Inferior parietal cortex (tissue), 1 donor: ENCODE measurements at regions not wholly inside any gene's neighbourhood (a gene's known extent, or its start where the extent isn't known, plus 50 kb on each side); places are given as distances from the start of the nearest gene placed in this dataset.
"Not testable (repeated sequence)": the region's sequence is repeated elsewhere in the genome, so short reads cannot be mapped to it uniquely, and the experiment has no call there.

ENCODE experiments used
- DNase-seq: peaks from one replicate; pipeline ENCODE4 v3.0.0-alpha.2; 2016; ENCODE audit errors: extremely low spot score

DNA sequence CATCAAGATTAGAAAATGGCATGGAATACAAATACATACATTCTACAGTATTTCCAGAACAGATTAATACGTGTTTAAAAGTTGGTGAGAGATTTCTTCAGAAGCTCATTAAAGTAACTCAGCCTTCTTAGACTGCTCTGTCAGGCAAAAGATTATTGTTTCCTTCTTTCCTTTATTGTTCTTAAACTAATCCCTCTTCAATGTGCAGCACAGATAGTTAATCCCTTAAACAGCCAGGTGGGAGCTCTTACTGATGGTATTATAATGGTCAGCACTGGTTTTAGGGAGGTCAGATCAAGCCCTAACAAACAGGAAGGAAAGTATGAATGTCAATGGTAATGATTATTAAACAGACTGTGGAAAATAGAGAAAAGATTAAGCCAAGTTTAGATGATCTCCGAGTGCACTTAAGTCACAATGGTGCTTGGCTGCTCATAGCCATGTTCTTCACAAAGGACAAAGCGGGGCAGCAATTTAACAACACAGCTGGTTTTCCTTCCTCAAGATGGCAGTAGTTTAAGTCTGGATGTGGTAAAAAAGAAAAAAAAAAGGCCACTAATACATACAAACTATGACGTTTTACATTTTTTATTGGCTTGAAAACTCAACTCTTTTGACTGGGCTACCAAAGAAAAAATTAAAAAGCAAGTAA, 992.6 kb downstream of the PCDH9 start:
- no peak for DNase-seq

DNA sequence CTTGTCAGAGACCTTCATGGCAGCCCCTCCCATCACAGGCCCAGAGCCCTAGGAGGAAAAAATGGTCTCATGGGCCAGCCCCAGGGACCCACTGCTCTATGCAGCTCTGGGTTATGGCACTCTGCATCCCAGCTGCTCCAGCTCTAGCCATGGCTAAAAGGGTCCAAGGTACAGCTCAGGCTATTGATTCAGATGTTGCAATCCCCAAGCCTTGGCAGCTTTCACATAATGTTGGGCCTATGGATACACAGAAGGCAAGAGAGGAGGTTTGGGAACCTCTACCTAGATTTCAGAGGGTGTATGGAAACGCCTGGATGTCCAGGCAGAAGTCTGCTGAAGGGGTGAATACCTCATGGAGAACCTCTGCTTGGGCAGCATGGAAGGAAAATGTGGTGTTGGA, 996.0 kb downstream of the PCDH9 start:
- DNase-seq, result no peak

DNA sequence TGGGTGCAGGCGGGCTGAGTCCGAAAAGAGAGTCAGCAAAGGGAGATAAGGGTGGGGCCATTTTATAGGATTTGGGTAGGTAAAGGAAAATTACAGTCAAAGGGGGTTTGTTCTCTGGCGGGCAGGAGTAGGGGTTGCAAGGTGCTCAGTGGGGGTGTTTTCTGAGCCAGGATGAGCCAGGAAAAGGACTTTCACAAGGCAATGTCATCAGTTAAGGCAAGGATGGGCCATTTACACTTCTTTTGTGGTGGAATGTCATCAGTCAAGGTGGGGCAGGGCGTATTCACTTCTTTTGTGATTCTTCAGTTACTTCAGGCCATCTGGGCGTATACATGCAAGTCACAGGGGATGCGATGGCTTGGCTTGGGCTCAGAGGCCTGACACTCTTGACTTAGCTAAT, 998.2 kb downstream of the PCDH9 start:
- not testable (repeated sequence) for DNase-seq

DNA sequence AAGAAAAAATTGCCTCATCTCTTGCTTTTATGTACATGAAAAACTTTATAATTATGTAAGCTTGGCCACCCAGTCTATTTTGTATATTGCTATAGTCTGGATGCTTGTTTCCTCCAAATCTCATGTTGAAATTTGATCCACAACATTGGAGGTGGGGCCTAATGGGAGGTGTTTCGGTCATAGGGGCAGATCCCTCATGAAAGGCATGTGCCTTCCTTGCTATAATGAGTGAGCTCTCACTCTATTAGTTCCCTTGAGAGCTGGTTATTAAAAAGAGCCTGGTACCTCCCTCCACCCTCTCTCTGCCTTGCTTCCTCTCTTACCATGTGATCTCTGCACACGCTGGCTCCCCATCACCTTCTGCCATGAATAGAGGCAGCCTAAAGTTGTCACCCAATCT, 1005.1 kb downstream of the PCDH9 start:
- DNase-seq, result no peak

DNA sequence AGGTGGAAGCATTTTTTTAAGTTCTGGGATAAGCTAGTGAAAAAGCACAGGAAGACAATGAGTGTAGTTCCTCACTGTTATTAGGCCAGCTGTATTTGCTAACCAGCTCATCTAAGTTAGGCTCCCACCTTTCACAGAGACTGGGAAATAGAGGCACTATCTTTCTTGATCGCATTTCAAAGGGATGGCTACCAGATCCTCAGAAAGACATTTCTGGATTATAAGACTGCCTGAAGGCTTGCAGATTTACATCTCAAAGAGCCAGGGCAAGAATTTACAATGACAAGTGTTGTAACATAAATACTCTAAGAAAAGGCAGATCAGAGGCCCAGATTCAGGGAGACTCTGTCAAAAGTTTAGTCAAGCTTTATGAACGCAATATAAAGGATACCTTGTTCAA, 1005.5 kb downstream of the PCDH9 start:
- DNase-seq, result no peak

DNA sequence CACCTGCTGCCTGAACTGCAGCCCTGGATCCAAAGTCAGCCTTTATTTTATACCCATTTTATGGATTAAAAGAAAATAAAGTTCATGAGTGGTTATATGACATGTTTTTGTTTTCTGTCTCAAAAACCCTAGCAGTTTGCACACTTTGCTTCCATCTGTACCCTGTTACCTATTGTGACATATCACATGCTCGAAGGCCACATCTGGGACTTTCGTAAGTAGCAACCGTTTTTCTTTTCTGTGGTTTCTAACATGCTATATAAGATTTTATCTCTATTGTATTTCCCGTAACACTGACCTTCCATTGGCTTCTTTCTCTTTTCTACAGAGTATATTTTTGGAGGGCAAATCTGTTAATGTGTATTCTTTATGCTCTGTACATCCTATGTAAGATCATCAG, 1007.2 kb downstream of the PCDH9 start:
- no peak for DNase-seq

DNA sequence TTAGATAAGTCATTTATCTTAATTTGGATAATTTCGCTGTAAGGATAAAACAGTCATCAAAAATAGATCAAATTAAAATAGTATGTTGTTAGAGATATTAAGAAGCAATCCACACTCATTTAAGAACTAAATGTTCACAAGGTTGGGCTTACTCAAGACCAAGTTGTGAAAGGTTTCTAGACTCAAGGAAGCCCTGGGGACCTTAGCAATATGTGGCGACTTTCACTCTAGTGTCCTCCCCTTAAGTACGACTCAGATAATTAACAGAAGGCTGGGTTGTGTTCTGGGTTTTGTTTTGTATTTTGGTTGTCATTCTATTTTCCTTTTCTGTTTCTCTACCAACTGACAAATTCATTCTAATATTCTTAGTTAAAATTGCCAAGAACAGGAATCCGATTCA, 1008.0 kb downstream of the PCDH9 start:
- no peak for DNase-seq

DNA sequence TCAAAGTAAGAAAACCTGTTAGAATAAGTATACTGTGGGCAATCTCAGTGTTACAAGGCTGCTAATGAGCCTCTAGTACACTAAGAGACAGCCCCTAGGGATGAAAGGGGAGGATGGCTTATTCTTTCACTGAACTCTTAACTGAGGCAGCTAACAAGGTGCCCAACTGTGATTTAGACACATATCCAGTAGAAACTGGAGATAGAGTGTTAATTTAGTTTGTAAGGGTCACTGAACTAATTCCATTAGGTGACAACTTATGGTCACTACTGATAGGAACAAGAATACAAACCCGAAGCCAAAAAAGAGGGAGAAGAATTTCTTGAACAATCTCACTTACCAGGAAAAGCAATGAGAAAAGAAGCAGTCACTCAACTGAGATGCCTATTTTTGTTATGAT, 1010.6 kb downstream of the PCDH9 start:
- no peak for DNase-seq

DNA sequence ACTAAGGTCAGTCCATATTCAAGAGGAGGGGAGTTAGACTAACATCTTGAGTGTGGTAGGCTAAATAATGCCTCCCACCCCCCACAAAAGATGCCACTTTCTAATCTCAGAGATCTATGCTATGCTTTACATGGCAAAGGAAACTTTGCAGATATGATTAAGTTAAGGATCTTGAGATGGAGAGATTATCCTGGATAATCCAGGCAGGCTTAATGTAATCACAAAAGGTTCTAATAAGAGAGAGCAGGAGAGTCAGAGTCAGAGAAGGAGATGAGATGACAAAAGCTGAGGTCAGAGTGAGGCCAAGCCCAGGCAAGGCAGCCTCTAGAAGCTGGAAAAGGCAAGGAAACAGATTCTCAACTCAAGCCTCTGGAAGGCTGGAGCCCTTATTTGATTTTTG, 1011.6 kb downstream of the PCDH9 start:
- DNase-seq, result no peak

DNA sequence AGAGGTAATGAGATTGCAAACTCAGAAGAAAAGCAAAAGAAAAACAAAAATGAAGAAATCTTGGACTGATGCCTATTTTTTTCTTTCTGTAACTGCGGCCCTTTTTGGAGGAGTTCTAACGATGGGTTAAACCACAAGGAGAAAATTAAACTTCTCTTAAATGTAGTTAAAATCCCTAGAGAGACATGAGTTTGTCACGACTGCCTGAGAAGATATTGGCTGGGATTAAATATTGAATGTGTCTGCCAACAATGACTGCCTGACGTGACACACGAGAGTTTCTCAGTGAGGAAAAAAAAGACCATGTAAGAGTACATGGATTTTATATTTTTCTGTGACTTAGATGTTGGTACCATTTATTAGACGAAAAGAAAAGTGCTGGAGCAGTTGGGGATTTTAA, 1013.4 kb downstream of the PCDH9 start:
- DNase-seq, result no peak

DNA sequence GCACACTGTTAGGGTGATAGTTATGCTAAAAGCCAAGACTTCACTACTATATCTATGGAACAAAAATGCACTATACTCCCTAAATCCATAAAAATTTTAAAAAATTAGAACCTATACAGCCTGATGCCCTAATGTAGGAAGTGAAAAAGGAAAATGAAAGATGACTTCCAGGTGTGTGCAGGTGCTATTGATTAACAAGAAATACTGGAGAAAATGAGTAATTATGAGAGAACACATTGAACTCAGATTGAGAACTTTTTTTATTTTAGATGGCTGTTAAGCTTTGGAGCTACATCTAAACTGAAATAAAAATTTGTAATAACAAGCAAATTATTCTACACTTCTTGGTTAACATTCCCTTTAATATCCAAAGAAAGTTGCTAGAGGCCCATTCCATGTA, 1015.7 kb downstream of the PCDH9 start:
- no peak for DNase-seq

DNA sequence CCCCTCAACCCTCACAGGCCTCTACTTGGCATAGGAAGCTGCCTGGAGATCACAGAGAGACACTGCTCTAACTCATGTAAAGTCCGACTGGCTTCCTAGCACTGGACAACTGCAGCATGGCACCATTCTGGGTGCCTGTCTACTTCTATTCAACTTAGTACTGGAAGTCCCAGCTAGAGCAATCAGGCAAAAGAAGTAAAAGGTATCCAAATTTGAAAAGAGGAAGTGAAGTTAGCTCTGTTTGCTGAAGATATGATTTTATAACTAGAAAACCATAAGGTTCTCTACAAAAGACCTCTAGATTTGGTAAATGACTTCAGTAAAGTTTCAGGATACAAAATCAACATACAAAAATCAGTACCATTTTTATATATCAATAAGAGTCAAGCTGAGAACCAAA, 1017.6 kb downstream of the PCDH9 start:
- DNase-seq, result no peak

DNA sequence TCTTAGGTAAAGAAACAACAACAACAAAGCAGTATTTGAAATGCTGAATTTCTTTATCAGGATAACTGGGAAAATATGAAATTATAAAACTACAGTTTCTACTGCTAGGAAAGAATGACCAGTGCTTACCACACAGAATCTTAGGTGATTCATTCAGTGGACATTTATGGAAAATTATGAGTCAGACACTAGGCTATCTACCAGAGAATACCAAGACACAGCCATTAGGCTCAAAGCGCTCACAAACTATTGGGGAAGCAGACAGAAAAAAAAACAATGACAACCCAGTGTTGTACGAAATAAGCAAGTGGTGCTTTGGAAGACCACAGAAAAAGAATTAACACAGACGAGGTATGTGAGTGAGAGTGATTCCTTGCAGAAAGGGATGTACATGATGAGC, 1019.5 kb downstream of the PCDH9 start:
- no peak for DNase-seq

DNA sequence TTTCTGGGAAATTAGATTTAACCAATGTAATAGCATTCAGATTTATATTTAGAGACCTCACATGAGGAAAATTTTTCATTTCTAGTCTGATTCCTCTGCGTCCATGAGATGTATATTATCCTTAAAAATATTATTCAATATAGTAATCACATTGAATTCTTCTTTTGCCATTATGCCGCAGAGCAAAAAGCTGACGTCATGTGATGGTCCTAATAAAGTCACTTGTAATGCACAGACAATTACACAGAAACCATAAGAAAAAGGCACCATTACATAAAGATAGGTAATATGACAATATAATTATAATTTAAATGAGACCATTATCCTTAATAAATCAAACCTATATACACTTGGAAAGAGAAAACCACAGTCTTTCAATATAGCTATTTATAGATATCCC, 1021.5 kb downstream of the PCDH9 start:
- DNase-seq, result no peak

DNA sequence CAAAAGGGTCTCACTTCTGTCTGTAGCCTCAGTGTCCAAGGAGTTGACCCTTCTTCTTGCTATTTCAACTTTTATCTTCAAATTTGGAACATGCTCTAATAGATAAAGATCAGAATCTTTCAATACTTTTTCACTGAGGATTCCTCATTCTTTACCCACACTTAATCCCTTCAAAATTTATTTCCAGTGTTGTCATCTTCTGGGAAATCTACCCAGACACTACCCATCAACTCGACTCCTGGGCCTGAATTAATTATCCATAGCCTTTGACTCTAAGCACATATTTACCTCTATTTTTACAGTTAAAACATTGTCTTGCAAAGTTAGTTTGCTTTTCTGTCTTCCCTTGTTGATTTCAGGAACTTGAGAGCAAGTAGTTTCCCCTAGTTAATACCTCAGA, 1022.5 kb downstream of the PCDH9 start:
- DNase-seq, result no peak

DNA sequence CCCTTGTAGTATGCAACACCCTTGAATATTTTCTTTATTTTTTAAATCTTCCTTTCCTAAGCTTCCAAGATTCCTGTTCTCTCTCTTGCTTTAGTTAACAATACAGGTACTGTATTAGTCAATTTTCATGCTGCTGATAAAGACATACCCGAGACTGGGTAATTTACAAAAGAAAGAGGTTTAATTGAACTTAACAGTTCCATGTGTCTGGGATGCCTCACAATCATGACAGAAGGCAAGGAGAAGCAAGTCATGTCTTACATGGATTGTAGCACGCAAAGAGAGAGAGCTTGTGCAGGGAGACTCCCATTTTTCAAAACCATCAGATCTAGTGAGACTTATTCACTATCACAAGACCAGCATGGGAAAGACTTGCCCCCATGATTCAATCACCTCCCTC, 1024.3 kb downstream of the PCDH9 start:
- no peak for DNase-seq

DNA sequence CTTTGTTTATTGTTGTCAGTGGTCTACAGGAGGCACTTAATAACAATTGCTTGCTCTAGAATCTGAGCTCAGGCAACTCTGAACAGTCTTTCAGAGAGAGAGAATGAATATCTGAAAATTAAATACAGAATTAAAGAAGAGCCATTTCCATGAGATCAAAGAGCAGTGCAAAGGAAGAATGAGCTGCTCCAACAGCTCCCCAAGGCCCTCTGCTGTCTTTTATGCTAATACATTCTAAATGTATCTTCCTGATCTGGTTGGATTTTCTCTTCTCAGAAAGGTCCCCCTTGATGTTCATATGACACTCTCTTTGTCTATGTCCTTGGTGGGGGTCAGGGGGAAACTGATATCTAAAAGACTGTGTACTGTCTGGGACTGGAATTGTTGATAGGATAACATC, 1029.6 kb downstream of the PCDH9 start:
- no peak for DNase-seq

DNA sequence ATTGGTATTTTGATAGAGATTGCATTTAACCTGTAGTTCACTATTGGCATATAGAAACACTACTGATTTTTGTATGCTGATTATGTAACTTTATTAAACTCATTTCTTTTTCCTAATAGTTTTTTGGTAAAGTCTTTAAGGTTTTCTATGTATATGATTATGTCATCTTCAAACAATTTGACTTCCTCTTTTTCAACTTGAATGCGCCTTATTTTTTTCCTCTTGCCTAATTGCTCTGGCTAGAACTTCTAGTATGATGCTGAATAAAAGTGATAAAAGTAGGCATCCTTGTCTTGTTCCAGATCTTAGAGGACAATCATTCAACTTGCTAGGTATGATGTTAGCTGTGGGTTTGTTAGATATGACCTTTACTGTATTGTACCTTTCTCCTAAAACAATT, 1034.9 kb downstream of the PCDH9 start:
- DNase-seq, result no peak

DNA sequence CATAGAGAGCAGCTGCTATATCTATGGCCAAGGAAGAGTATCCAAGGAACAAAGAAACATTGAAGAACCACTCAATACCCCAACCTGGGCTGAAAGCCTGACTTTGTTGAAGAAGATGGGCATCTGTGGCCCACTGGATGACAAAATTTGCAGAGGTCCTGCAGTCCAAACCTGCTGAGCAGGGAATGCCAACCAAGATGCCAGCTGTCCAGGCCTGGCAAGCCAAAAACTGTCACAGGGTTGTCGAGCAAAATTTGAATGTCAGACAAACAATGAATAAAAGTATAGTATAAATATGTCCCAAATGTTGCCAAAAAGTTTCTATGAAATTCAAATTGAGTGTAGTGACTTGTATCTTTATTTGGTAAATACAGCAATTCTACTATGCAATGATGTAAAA, 1040.2 kb downstream of the PCDH9 start:
- no peak for DNase-seq

DNA sequence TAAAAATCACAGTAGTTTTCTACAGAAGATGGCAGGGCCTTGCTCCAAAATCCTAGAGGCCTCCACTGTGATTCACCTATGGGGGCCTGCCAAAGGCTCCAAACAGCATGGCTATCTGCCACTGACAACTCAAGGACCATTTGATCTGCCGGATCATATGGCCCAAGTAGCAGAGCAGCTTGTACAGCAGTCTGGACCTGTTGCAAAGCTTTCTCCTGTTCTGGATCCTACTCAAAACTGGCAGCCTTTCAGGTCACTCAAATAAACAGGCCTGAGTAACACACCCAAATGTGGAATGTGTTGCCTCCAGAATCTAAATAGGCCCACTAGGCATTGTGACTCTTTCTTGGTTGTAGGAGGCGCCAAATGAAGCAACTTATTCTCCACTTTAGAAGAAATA, 1049.3 kb downstream of the PCDH9 start:
- no peak for DNase-seq

DNA sequence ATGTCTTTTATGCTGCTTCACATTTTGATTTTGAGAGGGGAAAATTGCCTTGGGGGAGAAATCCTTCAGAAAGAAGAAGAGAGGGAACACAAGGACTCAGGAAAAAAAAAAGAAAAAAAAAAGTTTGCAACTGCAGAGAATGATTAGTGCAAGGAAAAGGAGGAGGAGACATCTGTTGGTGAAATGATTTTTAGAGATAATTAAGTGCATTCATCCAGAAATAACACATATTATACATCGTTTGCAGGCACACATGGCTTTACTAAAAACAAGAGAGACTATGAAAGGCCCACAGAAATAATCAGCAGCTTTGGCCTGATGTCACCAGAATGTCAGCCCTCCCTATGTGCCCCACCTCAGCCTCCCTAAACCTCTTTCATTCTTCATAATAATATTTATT, 1058.2 kb downstream of the PCDH9 start:
- DNase-seq, result no peak

DNA sequence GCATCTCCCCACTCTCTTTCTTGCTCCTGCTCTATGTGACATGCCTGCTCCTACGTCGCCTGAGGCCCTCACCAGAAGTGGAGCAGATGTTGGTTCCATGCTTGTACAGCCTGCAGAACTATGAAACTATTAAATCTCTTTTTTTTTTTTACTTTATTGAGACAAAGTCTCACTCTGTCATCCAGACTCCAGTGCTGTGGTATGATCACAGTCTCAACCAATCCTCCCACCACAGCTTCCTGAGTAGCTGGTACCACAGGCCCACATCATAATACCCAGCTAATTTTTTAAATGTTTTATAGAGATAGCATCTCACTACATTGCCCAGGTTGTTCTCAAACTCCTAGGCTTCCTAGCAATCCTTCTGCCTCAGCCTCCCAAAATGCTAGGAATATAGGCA, 1067.7 kb downstream of the PCDH9 start:
- no peak for DNase-seq

DNA sequence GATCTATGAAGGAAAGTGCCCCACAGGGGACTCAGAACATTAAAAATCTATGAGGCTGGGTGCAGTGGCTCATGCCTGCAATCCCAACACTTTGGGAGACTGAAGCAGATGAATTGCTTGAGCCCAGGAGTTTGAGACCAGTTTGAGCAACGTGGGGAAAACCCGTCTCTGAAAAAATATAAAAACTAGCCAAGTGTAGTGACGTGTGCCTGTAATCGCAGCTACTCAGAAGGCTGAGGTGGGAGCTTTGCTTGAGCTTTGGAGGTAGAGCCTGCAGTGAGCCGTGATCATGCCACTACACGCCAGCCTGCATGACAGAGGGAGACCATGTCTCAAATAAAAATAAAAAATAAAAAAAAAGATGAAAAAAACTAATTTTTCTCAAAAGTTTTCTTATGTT, 1070.6 kb downstream of the PCDH9 start:
- DNase-seq, result no peak

DNA sequence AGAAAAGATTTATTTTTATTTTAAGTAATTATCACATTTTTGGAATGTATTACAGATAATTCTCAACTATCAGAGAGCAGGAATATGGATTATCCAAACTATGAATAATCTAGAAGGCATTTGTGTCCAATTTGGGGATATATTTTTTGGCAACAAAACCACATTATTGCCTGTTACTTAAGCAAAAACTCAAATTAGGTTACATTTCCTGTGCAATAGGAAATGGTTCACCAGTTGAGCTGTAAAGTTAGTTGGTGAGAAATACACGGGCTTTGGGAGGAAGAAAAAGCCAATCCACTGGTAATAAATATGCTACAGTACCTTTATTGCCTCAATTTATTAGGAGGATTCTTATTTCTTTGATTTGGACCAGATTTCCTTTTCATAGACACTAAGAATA, 1075.2 kb downstream of the PCDH9 start:
- no peak for DNase-seq

DNA sequence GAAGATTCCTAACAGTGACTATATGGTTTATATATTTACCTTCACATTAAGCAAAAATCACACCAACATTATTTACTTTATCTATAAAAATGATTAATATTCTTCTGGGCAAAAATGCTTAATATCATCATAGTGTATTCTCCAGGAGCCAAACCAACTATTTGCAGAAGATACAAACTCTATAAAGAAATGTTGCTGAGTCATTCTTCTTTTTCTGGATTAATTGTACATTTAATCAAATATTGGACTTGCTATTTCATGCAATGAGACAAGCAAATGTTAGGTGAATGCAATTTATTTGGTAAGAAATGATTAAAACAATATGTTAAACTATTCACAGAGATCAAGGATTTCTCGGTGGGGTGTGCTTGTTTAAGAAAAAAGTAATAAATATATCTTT, 1075.8 kb downstream of the PCDH9 start:
- DNase-seq, result no peak
